CD14-positive monocyte (primary cell): ENCODE measurements at regions not wholly inside any gene's neighbourhood (a gene's known extent, or its start where the extent isn't known, plus 50 kb on each side); places are given as distances from the start of the nearest gene placed in this dataset.

Source experiments
- DNase-seq, 3 donors: peaks; one replicate each; pipeline ENCODE4 v3.0.0-alpha.2; 2011 to 2022
- H2AFZ ChIP-seq: 2 replicates; pipeline ENCODE4 v1.6.0; 2012; ENCODE audit warnings: mild to moderate bottlenecking, low read depth, low read length, inconsistent platforms; ENCODE audit not compliant: insufficient read depth, poor library complexity, severe bottlenecking
- H3K27ac ChIP-seq, 2 donors: 1 replicate in 1 of 2; 2 replicates in 1 of 2; pipeline ENCODE4 v1.5.1; 2012 to 2013; ENCODE audit warnings: low read length in 2 of 2, control low read depth in 1 of 2, inconsistent platforms in 1 of 2, low read depth in 1 of 2, mild to moderate bottlenecking in 1 of 2
- H3K27me3 ChIP-seq, 2 donors: one replicate each; pipeline versions ENCODE4 v1.6.0 to v1.6.1; 2011 to 2013; ENCODE audit warnings: low read length in 2 of 2; ENCODE audit not compliant: control insufficient read depth in 2 of 2, insufficient read depth in 2 of 2
- H3K36me3 ChIP-seq, 2 donors: replicated peaks in 1 of 2; 1 replicate in 1 of 2; 2 replicates in 1 of 2; pipeline versions ENCODE4 v1.5.1 to v1.6.1; 2012 to 2013; ENCODE audit warnings: low read length in 2 of 2, control low read depth in 1 of 2, inconsistent platforms in 1 of 2, mild to moderate bottlenecking in 1 of 2; ENCODE audit not compliant: insufficient read depth in 2 of 2, control insufficient read depth in 1 of 2
- H3K4me1 ChIP-seq, 2 donors: 1 replicate in 1 of 2; 2 replicates in 1 of 2; pipeline versions ENCODE4 v1.5.1 to v1.6.1; 2012 to 2013; ENCODE audit warnings: low read length in 2 of 2, control low read depth in 1 of 2, inconsistent platforms in 1 of 2, mild to moderate bottlenecking in 1 of 2, moderate library complexity in 1 of 2; ENCODE audit not compliant: insufficient read depth in 2 of 2, control insufficient read depth in 1 of 2
- H3K4me2 ChIP-seq: replicated peaks from 2 replicates; pipeline ENCODE3; 2012; ENCODE audit warnings: low read length, moderate library complexity, mild to moderate bottlenecking; ENCODE audit not compliant: poor library complexity, severe bottlenecking; ENCODE audit errors: extremely low read depth
- H3K4me3 ChIP-seq, 3 experiments: fragments of 200-600 bp in 1 of 3; sonication (generic) in 1 of 3; replicated peaks in 1 of 3; 1 replicate in 2 of 3; 2 replicates in 1 of 3; pipeline ENCODE4 v1.5.1; 2011 to 2013; ENCODE audit warnings: low read length in 3 of 3, mild to moderate bottlenecking in 3 of 3, control low read depth in 2 of 3, low read depth in 2 of 3, inconsistent platforms in 1 of 3, moderate library complexity in 1 of 3
- H3K79me2 ChIP-seq: 2 replicates; pipeline ENCODE4 v1.6.0; 2012; ENCODE audit warnings: mild to moderate bottlenecking, control low read depth, inconsistent platforms, low read length, moderate library complexity; ENCODE audit not compliant: insufficient read depth
- H3K9ac ChIP-seq: 2 replicates; pipeline ENCODE4 v1.6.0; 2017; ENCODE audit warnings: low read length, mild to moderate bottlenecking; ENCODE audit not compliant: insufficient read depth, poor library complexity, severe bottlenecking
- H3K9me3 ChIP-seq, 2 donors: replicated peaks in 1 of 2; 1 replicate in 1 of 2; 2 replicates in 1 of 2; pipeline versions ENCODE4 v1.5.1 to v1.6.1; 2012 to 2013; ENCODE audit warnings: low read length in 2 of 2, control low read depth in 1 of 2; ENCODE audit not compliant: control insufficient read depth in 1 of 2, insufficient read depth in 1 of 2
- H4K20me1 ChIP-seq: 2 replicates; pipeline ENCODE4 v1.6.0; 2012; ENCODE audit warnings: mild to moderate bottlenecking, low read length, control low read depth, moderate library complexity; ENCODE audit not compliant: insufficient read depth
- H3K27ac Mint-ChIP-seq, 7 donors: one replicate each; pipeline ENCODE4 v1.8.0; 2020; ENCODE audit warnings: mild to moderate bottlenecking in 7 of 7, mixed read lengths in 7 of 7, moderate library complexity in 6 of 7, inconsistent platforms in 2 of 7
- H3K27me3 Mint-ChIP-seq, 3 donors: one replicate each; pipeline ENCODE4 v1.8.0; 2021 to 2022; ENCODE audit warnings: low read depth in 3 of 3, mild to moderate bottlenecking in 3 of 3, mixed read lengths in 3 of 3, moderate library complexity in 3 of 3, inconsistent platforms in 1 of 3
- H3K36me3 Mint-ChIP-seq, 2 donors: one replicate each; pipeline ENCODE4 v1.8.0; 2020; ENCODE audit warnings: mixed read lengths in 2 of 2, inconsistent platforms in 1 of 2, mild to moderate bottlenecking in 1 of 2
- H3K4me1 Mint-ChIP-seq: one replicate; pipeline ENCODE4 v1.8.0; 2020; ENCODE audit warnings: mild to moderate bottlenecking, mixed read lengths
- H3K4me3 Mint-ChIP-seq, 2 donors: one replicate each; pipeline ENCODE4 v1.8.0; 2020; ENCODE audit warnings: mild to moderate bottlenecking in 2 of 2, mixed read lengths in 2 of 2, moderate library complexity in 1 of 2
- H3K9me3 Mint-ChIP-seq, 7 donors: one replicate each; pipeline ENCODE4 v1.8.0; 2020 to 2022; ENCODE audit warnings: mixed read lengths in 7 of 7, mild to moderate bottlenecking in 6 of 7, moderate library complexity in 6 of 7, inconsistent platforms in 2 of 7
- CTCF ChIP-seq: fragments of 200-600 bp; IDR thresholded peaks from one replicate; pipeline ENCODE4 v1.8.0; 2022; ENCODE audit warnings: antibody characterized with exemption, mild to moderate bottlenecking
- WGBS: methylation state at CpG from one replicate; pipeline ENCODE4 v1.1.5; 2013; ENCODE audit warnings: missing lambda C conversion rate; ENCODE audit not compliant: insufficient coverage; 5-methylcytosine and 5-hydroxymethylcytosine counted together
- intact Hi-C, 2 donors: fragments of 100-400 bp; cut with micrococcal nuclease; formaldehyde crosslinking; loops; one replicate each; pipeline versions ENCODE4 v1.15.0 to v1.15.1; 2023

DNA sequence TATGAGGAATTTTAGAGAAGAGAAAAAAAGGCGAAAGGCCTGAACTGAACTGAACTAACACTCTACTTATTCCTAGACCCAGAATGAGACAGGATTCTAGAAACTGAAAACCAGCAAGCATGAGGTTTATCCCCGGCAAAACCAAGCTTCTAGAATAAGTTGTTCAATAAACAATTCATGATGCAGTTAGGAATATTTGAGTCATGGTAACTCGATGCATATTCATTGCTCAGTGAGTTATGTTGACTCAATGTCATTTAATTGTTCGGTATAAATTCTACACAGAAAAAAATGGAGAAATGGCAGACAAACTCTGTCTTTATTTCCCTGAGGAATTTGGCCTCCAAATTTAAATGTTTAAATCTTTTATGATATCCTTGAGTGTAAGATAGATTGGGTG lies 321.5 kb downstream of the SATB2 start:
- WGBS = 67% methylated on average over 1 of the region's 4 CpGs
- no peak for TF ChIP-seq CTCF

GRCh38 chr2:199131876-199132275 lies 325.9 kb downstream of the SATB2 start:
- no peak for TF ChIP-seq CTCF
- Histone ChIP-seq H3K27me3 (no peaks in the 10 kb centered on the region), H3K36me3 (no peaks in the 10 kb centered on the region), H3K9ac (no peak overlapping the region), H2AFZ (no peak overlapping the region), H3K79me2 (no peaks in the 10 kb centered on the region), H3K9me3 (no peaks in the 10 kb centered on the region), H3K27ac (no peak overlapping the region), H3K4me2 (no peak overlapping the region), H3K4me1 (no peaks in the 10 kb centered on the region), H4K20me1 (no peaks in the 10 kb centered on the region), H3K4me3 (no peak overlapping the region)
- no CpG with 5 or more reads among the region's 3 CpGs for WGBS
- intact Hi-C loops = no loop called here
- no peak for DNase-seq
- H3K9me3 Mint-ChIP-seq = peaks cover 0 to 3% (median 0%) of the 10 kb centered on the region in 7 donors
- H3K4me1 Mint-ChIP-seq = no peaks in the 10 kb centered on the region
- no peaks in the 10 kb centered on the region for H3K36me3 Mint-ChIP-seq
- no peaks in the 10 kb centered on the region for H3K27me3 Mint-ChIP-seq
- H3K27ac Mint-ChIP-seq = no peak overlapping the region
- H3K4me3 Mint-ChIP-seq = no peak overlapping the region

More for the DNA sequence above, 321.5 kb downstream of the SATB2 start:
- Histone ChIP-seq H3K4me3 (no peak overlapping the region), H2AFZ (no peak overlapping the region), H3K27me3 (no peaks in the 10 kb centered on the region), H3K9me3 (peaks cover 0 to 2% of the 10 kb centered on the region in 2 donors), H3K4me1 (no peaks in the 10 kb centered on the region), H3K9ac (no peak overlapping the region), H4K20me1 (no peaks in the 10 kb centered on the region), H3K79me2 (no peaks in the 10 kb centered on the region), H3K27ac (no peak overlapping the region), H3K4me2 (no peak overlapping the region), H3K36me3 (no peaks in the 10 kb centered on the region)
- Mint-ChIP-seq H3K36me3 (no peaks in the 10 kb centered on the region), H3K27me3 (no peaks in the 10 kb centered on the region), H3K27ac (no peak overlapping the region), H3K4me3 (no peak overlapping the region), H3K9me3 (peaks cover 0 to 3% (median 0%) of the 10 kb centered on the region in 7 donors), H3K4me1 (no peaks in the 10 kb centered on the region)
- intact Hi-C loops = no loop called here
- DNase-seq = no peak
